ENCODE measurements at regions not wholly inside any gene's neighbourhood (a gene's known extent, or its start where the extent isn't known, plus 50 kb on each side); places are given as distances from the start of the nearest gene placed in this dataset.

- no peak overlapping the region for H2BK5ac ChIP-seq (ENCODE audit: low read depth, low read length)
- peak; percentile 9 to 44 for DNase-seq (ENCODE audit: low read depth in 1 of 2, low spot score in 2 of 2)
- no peak overlapping the region for H3K27ac ChIP-seq (ENCODE audit: low read depth, low read length)
- ChIA-PET POLR2A (ENCODE audit: partially characterized antibody) (no interaction called here), CTCF (ENCODE audit: partially characterized antibody) (interaction anchor here (0.6 to 4.2 kb wide), 7 partner anchors 25 to 94 kb away, joined by 3 to 17 read pairs (median 4); no protein-coding TSS in a partner anchor)
- H3K18ac ChIP-seq (ENCODE audit: extremely low read depth, low read length): no peak overlapping the region
- H2BK12ac ChIP-seq (ENCODE audit: low read depth, low read length): no peak overlapping the region; the same call in 1 of the 2 replicates
- H3K4ac ChIP-seq (replicated peaks; ENCODE audit: insufficient read length, low read depth, low read length): no peak overlapping the region
- H2AK5ac ChIP-seq (ENCODE audit: low read depth, low read length): no peak overlapping the region
- H4K8ac ChIP-seq (ENCODE audit: extremely low read depth, insufficient read depth, low read length): no peak overlapping the region
- no peak overlapping the region for H4K5ac ChIP-seq (ENCODE audit: insufficient read length, low read depth, low read length)
- H2BK20ac ChIP-seq (ENCODE audit: low read length): 0 out of 2 replicates have a peak overlapping the region, but pooled peaks have one; percentile 15
- 0 out of 4 replicates have a peak overlapping the region, but pooled peaks of 1 of the 2 experiments have one; percentile 9 for H3K4me2 ChIP-seq (ENCODE audit: insufficient read depth in 1 of 2, low read depth in 2 of 2, low read length in 2 of 2)
- no peak overlapping the region for H3K56ac ChIP-seq (replicated peaks; ENCODE audit: insufficient read length, low read depth, low read length)
- no peak for FAIRE-seq
- H2BK120ac ChIP-seq (replicated peaks; ENCODE audit: low read depth, low read length): peak overlapping the region; percentile 50
- H3K9me3 ChIP-seq (ENCODE audit: insufficient read depth in 2 of 2, low read depth in 1 of 2, low read length in 1 of 2): no peaks in the 10 kb centered on the region
- 54% methylated on average over 3 of the region's 3 CpGs; no CpG with 5 or more reads in 1 of the 2 experiments for WGBS, 2 experiments (ENCODE audit: extremely low coverage in 1 of 2, insufficient coverage in 1 of 2, insufficient read length in 1 of 2, insufficient replicate concordance in 2 of 2, low coverage in 1 of 2, low lambda C conversion rate in 2 of 2, missing lambda C conversion rate in 1 of 2)
- H3K9ac ChIP-seq (replicated peaks in 1 of 4; ENCODE audit: extremely low read depth in 1 of 4, low read depth in 3 of 4, low read length in 3 of 4): no peak overlapping the region
- H4K20me1 ChIP-seq (replicated peaks in 1 of 2; ENCODE audit: control insufficient read depth in 1 of 2, insufficient read depth in 2 of 2, low read length in 2 of 2): no peaks in the 10 kb centered on the region
- H4K91ac ChIP-seq (replicated peaks; ENCODE audit: insufficient read length, low read length): no peak overlapping the region
- H3K79me2 ChIP-seq (ENCODE audit: control insufficient read depth in 1 of 2, insufficient read depth in 2 of 2, low read length in 2 of 2): no peaks in the 10 kb centered on the region
- no peaks in the 10 kb centered on the region for H3K36me3 ChIP-seq (ENCODE audit: control insufficient read depth in 2 of 4, insufficient read depth in 4 of 4, low read length in 3 of 4)
- no peak overlapping the region; the same call in 1 of the 2 replicates for H2BK15ac ChIP-seq (ENCODE audit: low read length)
- H3K27me3 ChIP-seq (replicated peaks in 1 of 4; ENCODE audit: control insufficient read depth in 3 of 4, extremely low read depth in 1 of 4, insufficient read depth in 3 of 4, low read length in 3 of 4): no peaks in the 10 kb centered on the region; a peak in 1 of 7 replicates
- no peak overlapping the region for H3K23ac ChIP-seq (ENCODE audit: insufficient read length)
- H3K23me2 ChIP-seq (ENCODE audit: low read depth, low read length): no peaks in the 10 kb centered on the region
- TF ChIP-seq TAF1 (IDR thresholded peaks at IDR 0.05; ENCODE audit: low read depth, low read length) (no peak), YY1 (IDR thresholded peaks at IDR 0.05; ENCODE audit: low read depth, low read length) (peak; percentile 21; the same call in 1 of the 2 replicates), SP2 (IDR thresholded peaks at IDR 0.05; ENCODE audit: low read length) (no peak), RBBP5 (IDR thresholded peaks at IDR 0.05; ENCODE audit: borderline replicate concordance, low read depth, low read length) (no peak), USF2 (IDR thresholded peaks at IDR 0.05; ENCODE audit: low read length) (no peak)
- H2AFZ ChIP-seq (ENCODE audit: low read length): no peak overlapping the region
- 0 out of 8 replicates have a peak overlapping the region, but pooled peaks of 1 of the 4 experiments have one; percentile 7 for H3K4me3 ChIP-seq (ENCODE audit: extremely low read depth in 1 of 4, insufficient read depth in 2 of 4, low read depth in 3 of 4, low read length in 4 of 4)
- H3K4me1 ChIP-seq (replicated peaks in 1 of 4; ENCODE audit: control insufficient read depth in 3 of 4, insufficient read depth in 4 of 4, low read length in 3 of 4): peaks cover 3 to 9% (median 6%) of the 10 kb centered on the region in 4 experiments; a peak in 5 of 7 replicates
- no peaks in the 10 kb centered on the region for H3K79me1 ChIP-seq (ENCODE audit: low read depth, low read length)
- H3K14ac ChIP-seq (ENCODE audit: insufficient read length): no peak overlapping the region
Measured at GRCh38 chr10:33041783-33042437, 83.9 kb upstream of the ITGB1 start.

Measured in H1 (cell line).